ENCODE measurements at regions not wholly inside any gene's neighbourhood (a gene's known extent, or its start where the extent isn't known, plus 50 kb on each side); places are given as distances from the start of the nearest gene placed in this dataset.

DNA sequence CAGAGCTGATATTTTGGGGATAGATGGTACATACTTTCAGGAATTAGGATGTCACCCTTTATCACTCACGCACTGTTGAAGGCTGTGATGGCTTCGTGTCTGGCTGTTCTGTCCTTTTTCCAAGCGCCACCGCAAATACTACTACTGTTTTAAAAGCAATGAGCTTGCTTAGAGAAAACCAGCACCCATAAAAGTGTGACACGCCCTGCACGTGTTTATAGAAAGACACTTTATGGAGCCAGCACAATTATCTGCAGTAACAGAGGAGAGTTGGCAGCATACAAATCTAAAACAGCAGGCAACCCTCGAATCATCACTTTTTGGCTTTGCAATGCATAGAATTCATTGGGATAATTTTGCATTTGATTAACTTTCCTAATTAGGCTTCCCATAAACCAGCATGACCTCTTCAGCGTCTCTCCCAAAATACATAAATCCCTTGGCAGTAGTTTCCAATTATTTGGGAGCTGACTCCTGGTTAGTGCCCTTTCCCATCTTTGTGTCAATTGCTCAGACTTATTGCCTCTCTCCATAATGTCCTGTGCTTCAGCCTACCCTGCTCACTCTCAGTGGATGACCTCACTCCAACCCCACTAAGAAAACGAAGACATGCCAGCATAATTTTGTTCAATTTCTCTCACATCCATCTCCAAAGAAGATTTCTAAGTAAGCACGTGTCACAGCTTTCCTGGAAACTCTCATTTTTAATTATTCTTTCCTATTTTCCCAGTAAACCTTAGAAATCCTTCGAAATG, 118.7 kb upstream of the LARGE1 start:
- TF ChIP-seq, protein P1, sequence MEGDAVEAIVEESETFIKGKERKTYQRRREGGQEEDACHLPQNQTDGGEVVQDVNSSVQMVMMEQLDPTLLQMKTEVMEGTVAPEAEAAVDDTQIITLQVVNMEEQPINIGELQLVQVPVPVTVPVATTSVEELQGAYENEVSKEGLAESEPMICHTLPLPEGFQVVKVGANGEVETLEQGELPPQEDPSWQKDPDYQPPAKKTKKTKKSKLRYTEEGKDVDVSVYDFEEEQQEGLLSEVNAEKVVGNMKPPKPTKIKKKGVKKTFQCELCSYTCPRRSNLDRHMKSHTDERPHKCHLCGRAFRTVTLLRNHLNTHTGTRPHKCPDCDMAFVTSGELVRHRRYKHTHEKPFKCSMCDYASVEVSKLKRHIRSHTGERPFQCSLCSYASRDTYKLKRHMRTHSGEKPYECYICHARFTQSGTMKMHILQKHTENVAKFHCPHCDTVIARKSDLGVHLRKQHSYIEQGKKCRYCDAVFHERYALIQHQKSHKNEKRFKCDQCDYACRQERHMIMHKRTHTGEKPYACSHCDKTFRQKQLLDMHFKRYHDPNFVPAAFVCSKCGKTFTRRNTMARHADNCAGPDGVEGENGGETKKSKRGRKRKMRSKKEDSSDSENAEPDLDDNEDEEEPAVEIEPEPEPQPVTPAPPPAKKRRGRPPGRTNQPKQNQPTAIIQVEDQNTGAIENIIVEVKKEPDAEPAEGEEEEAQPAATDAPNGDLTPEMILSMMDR (IDR thresholded peaks at IDR 0.05; ENCODE audit: low read length, missing control alignments) = no peak
- no peak overlapping the region for H3K4me3 ChIP-seq (replicated peaks; ENCODE audit: low read depth, low read length)
- DNase-seq (ENCODE audit: low read depth) = no peak

DNA sequence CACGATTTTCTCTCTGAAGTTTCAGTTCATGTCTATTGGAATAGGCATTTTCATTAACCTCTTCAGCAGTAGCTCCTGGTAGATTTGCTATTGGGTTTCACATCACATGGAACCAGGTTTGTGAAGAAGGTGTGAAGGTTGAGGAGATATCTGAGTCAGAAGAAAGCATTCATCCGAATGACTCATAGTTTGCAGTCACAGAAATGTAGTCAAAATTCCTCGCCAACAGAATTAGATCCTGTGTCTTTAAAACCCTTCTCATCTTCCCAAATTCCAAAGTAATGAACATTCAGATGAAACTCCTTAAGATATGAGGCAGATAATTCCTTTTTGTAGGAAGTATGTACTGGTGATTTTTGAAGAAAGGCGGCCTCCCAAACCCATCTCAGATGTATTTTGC, 125.0 kb upstream of the LARGE1 start:
- TF ChIP-seq, protein P1 (IDR thresholded peaks at IDR 0.05; ENCODE audit: low read length, missing control alignments) = no peak
- no peak for DNase-seq (ENCODE audit: low read depth)
- H3K4me3 ChIP-seq (replicated peaks; ENCODE audit: low read depth, low read length) = no peak overlapping the region

DNA sequence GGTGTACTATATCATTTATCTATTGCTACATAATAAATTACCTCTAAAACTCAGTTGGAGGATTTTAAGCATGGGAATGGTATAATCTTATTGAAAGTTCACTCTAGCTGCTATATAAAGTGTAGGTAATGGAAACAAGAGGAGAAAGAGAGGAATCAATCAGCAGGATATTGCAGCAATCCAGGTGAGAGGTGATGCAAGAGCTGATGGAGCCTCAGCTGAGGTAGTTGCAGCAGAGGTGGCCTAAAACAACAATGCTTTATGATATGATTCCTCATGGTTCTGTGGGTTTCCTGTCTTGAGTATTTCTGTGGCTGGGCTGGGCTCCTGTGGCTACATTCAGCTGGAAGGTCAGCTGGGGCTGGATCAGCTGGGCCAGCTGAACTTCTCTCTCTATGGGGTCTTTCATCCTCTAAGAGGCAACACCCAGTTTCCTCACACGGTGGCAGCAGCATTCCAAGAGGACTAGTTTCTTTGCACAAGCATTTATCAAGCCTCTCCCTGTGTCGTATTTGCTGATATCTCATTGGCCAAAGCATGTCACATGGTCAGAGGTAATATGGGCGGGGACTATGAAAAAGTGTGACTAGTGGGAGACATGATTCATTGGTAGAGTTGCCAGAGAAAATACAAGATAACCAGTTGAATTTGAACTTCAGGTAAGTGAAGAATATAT, 135.4 kb upstream of the LARGE1 start:
- TF ChIP-seq, protein P1 (IDR thresholded peaks at IDR 0.05; ENCODE audit: low read length, missing control alignments) = no peak
- no peak for DNase-seq (ENCODE audit: low read depth)
- H3K4me3 ChIP-seq (replicated peaks; ENCODE audit: low read depth, low read length) = no peak overlapping the region

DNA sequence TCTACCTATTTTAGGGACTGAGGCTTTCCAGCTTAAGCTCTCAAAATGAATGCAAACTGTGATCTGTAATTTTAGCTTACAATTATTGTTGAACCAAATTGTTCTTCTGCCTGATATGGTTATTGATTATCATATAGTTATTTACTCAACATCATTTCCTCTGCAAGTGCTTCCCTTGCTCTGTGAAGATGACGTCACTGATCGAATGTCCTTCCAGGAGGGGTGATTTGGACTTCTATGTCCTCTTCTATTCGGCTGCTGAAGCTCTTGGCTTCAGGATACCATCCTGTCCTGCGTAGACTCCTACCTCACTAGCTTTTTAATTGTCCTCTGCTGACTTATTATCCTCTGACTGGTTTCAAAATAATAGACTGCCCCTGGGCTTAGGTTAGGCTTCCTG, 137.4 kb upstream of the LARGE1 start:
- TF ChIP-seq, protein P1 (IDR thresholded peaks at IDR 0.05; ENCODE audit: low read length, missing control alignments) = no peak
- DNase-seq (ENCODE audit: low read depth) = no peak
- H3K4me3 ChIP-seq (replicated peaks; ENCODE audit: low read depth, low read length) = no peak overlapping the region

DNA sequence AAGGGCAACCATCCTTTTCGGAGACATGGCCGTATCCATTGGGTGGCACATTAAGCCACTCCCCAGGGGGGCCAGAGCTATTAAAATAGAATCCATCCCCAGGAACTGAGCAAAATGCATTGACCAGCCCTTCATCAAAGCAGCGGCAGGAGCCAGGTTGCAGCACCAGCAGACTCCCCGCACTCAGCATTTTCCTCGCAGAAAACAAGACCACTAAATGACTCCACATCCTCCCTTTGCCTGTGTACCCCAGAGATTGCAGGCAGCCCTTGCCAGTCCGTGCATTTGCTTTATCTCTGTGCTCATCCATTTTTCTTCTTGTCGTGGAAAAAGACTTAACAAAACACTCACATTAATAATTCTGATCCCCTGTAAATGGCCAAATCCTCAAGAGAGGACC, 144.4 kb upstream of the LARGE1 start:
- DNase-seq (ENCODE audit: low read depth) = no peak
- TF ChIP-seq, protein P1 (IDR thresholded peaks at IDR 0.05; ENCODE audit: low read length, missing control alignments) = no peak
- H3K4me3 ChIP-seq (replicated peaks; ENCODE audit: low read depth, low read length) = no peak overlapping the region

DNA sequence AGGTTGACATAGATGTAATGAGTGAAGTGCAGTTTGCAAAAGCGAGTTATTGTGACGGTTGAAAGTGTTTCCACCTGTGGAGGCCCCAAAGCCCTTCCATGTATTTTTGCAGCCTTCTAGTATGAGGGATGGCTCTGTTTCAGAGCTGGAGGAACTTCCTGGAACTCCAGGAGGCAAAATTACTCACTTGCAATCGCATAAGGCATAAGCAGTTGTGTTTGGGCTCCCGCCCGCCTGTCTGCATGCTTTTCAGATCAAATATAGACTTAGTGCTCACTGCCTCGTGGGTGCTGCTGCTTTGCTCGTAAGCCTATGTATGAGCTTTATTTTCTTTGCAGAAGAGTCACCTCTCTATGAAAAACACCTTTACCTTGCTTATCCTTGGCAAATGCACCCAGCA, 146.8 kb upstream of the LARGE1 start:
- DNase-seq (ENCODE audit: low read depth) = no peak
- H3K4me3 ChIP-seq (replicated peaks; ENCODE audit: low read depth, low read length) = no peak overlapping the region
- TF ChIP-seq, protein P1 (IDR thresholded peaks at IDR 0.05; ENCODE audit: low read length, missing control alignments) = no peak
